ENCODE measurements at regions not wholly inside any gene's neighbourhood (a gene's known extent, or its start where the extent isn't known, plus 50 kb on each side); places are given as distances from the start of the nearest gene placed in this dataset.
"Not testable (repeated sequence)": the region's sequence is repeated elsewhere in the genome, so short reads cannot be mapped to it uniquely, and the experiment has no call there.

GRCh38 chr12:74264692-74265091, 272.9 kb upstream of the ATXN7L3B start:
- DNase-seq (ENCODE audit: low spot score in 2 of 2), result no peak
- intact Hi-C loops (cut with DNase I; ENCODE audit: low total_unique reads), result no loop called here

GRCh38 chr12:74269355-74269754, 268.3 kb upstream of the ATXN7L3B start:
- H3K9me3 ChIP-seq; intact Hi-C loops (cut with DNase I; ENCODE audit: low total_unique reads); H3K4me3 ChIP-seq; H3K27ac ChIP-seq; H3K36me3 ChIP-seq; H3K27me3 ChIP-seq; H3K4me1 ChIP-seq; DNase-seq (ENCODE audit: low spot score in 2 of 2): not testable (repeated sequence)

More at GRCh38 chr12:74264692-74265091, 272.9 kb upstream of the ATXN7L3B start:
- TF ChIP-seq CTCF (IDR thresholded peaks at IDR 0.05), result no peak
- TF ChIP-seq POLR2A (IDR thresholded peaks at IDR 0.05), result no peak
- no peak for TF ChIP-seq POLR2AphosphoS5 (IDR thresholded peaks at IDR 0.05)
- H3K36me3 ChIP-seq, result no peaks in the 10 kb centered on the region
- H3K9me3 ChIP-seq, result no peaks in the 10 kb centered on the region
- H3K4me1 ChIP-seq, result no peaks in the 10 kb centered on the region
- H3K27ac ChIP-seq, result no peak overlapping the region
- H3K4me3 ChIP-seq, result no peak overlapping the region
- no peaks in the 10 kb centered on the region for H3K27me3 ChIP-seq

- H3K4me1 ChIP-seq, result no peaks in the 10 kb centered on the region
- H3K27me3 ChIP-seq, result no peaks in the 10 kb centered on the region
- DNase-seq (ENCODE audit: low spot score in 2 of 2), result no peak
- TF ChIP-seq CTCF (IDR thresholded peaks at IDR 0.05), result no peak
- TF ChIP-seq POLR2AphosphoS5 (IDR thresholded peaks at IDR 0.05), result no peak
- TF ChIP-seq POLR2A (IDR thresholded peaks at IDR 0.05), result no peak
- no peak overlapping the region for H3K4me3 ChIP-seq
- no peaks in the 10 kb centered on the region for H3K36me3 ChIP-seq
- H3K9me3 ChIP-seq, result peaks cover 9 to 13% of the 10 kb centered on the region in 2 donors
- intact Hi-C loops (cut with DNase I; ENCODE audit: low total_unique reads), result no loop called here
- no peak overlapping the region for H3K27ac ChIP-seq
Observed at GRCh38 chr12:74280156-74280655, 257.4 kb upstream of the ATXN7L3B start.

GRCh38 chr12:74281401-74282180, 256.0 kb upstream of the ATXN7L3B start:
- H3K36me3 ChIP-seq; intact Hi-C loops (cut with DNase I; ENCODE audit: low total_unique reads); H3K4me3 ChIP-seq; H3K27me3 ChIP-seq; DNase-seq (ENCODE audit: low spot score in 2 of 2); H3K4me1 ChIP-seq; H3K27ac ChIP-seq: not testable (repeated sequence)
- H3K9me3 ChIP-seq, result peaks cover 8 to 13% of the 10 kb centered on the region in 2 donors

- intact Hi-C loops (cut with DNase I; ENCODE audit: low total_unique reads), result no loop called here
- Histone ChIP-seq H3K27me3 (no peaks in the 10 kb centered on the region), H3K9me3 (no peaks in the 10 kb centered on the region), H3K36me3 (no peaks in the 10 kb centered on the region), H3K27ac (no peak overlapping the region), H3K4me3 (no peak overlapping the region), H3K4me1 (no peaks in the 10 kb centered on the region)
- DNase-seq (ENCODE audit: low spot score in 2 of 2), result no peak
- no peak for TF ChIP-seq POLR2AphosphoS5 (IDR thresholded peaks at IDR 0.05)
- TF ChIP-seq CTCF (IDR thresholded peaks at IDR 0.05), result no peak
- TF ChIP-seq POLR2A (IDR thresholded peaks at IDR 0.05), result no peak
Observed at GRCh38 chr12:74283646-74284045, 254.0 kb upstream of the ATXN7L3B start.

GRCh38 chr12:74285773-74286172, 251.9 kb upstream of the ATXN7L3B start:
- no peak overlapping the region for H3K27ac ChIP-seq
- DNase-seq (ENCODE audit: low spot score in 2 of 2), result no peak
- TF ChIP-seq POLR2AphosphoS5 (IDR thresholded peaks at IDR 0.05) (no peak), CTCF (IDR thresholded peaks at IDR 0.05) (no peak), POLR2A (IDR thresholded peaks at IDR 0.05) (no peak)
- H3K9me3 ChIP-seq, result no peaks in the 10 kb centered on the region
- H3K4me3 ChIP-seq, result no peak overlapping the region
- H3K4me1 ChIP-seq, result no peaks in the 10 kb centered on the region
- H3K36me3 ChIP-seq, result no peaks in the 10 kb centered on the region
- H3K27me3 ChIP-seq, result no peaks in the 10 kb centered on the region
- intact Hi-C loops (cut with DNase I; ENCODE audit: low total_unique reads), result no loop called here

Data from breast epithelium (tissue), 4 donors.